GM12874 (cell line): ENCODE measurements at regions not wholly inside any gene's neighbourhood (a gene's known extent, or its start where the extent isn't known, plus 50 kb on each side); places are given as distances from the start of the nearest gene placed in this dataset.

Experiments used
- TF ChIP-seq, protein P1 (sequence below): IDR thresholded peaks from 2 replicates; pipeline ENCODE4 v1.5.1; 2011; ENCODE audit warnings: low read depth, mild to moderate bottlenecking, control low read depth, low read length, moderate library complexity; ENCODE audit not compliant: insufficient read depth

GRCh38 chr12:91382081-91382543, 199.5 kb upstream of the DCN start:
- TF ChIP-seq, protein P1, sequence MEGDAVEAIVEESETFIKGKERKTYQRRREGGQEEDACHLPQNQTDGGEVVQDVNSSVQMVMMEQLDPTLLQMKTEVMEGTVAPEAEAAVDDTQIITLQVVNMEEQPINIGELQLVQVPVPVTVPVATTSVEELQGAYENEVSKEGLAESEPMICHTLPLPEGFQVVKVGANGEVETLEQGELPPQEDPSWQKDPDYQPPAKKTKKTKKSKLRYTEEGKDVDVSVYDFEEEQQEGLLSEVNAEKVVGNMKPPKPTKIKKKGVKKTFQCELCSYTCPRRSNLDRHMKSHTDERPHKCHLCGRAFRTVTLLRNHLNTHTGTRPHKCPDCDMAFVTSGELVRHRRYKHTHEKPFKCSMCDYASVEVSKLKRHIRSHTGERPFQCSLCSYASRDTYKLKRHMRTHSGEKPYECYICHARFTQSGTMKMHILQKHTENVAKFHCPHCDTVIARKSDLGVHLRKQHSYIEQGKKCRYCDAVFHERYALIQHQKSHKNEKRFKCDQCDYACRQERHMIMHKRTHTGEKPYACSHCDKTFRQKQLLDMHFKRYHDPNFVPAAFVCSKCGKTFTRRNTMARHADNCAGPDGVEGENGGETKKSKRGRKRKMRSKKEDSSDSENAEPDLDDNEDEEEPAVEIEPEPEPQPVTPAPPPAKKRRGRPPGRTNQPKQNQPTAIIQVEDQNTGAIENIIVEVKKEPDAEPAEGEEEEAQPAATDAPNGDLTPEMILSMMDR, result peak; percentile 79

DNA sequence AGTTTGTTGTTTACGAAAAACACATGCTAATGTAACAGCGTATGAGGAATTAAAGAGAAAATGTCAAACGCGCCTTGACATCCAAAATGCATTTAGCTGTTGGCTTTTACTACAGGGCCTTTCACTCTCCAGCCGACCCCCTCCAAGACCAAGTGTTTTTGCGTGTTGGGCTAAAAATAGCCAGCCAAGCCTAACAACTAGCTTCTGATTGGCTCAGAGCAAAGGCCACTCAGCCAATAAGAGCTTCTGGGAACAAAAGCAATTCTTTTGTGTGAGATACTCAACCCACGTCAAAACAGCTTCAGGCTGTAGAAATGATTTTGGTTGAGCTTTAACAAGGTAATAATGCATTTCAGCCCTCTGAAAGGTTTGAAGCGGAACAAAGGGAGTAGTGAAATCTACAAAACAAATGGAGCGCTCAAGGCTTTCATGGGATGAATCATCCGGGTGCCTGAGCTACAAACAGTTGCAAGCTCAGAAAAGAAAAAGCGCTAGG, 198.7 kb upstream of the DCN start:
- TF ChIP-seq, protein P1, result no peak

DNA sequence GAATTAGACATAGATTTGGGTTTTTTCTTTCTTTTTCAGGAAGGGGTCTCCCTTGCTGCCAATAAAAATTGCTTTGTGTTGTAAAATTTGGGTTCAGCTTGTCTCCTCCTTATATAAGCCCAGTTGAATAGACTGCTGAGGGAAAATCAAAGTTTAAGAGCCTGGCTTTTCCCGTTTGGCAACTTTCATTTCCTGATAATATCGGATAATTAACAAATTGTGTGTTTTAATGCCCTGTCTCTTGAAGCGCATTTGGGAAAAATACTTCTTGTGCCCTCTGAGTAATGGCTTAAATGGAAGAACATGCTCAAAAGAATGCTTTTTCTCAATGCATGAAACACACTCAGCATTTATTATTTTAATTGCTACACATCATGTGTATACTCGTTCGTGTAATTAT, 198.0 kb upstream of the DCN start:
- TF ChIP-seq, protein P1, result no peak

GRCh38 chr12:91379051-91379775, 196.6 kb upstream of the DCN start:
- TF ChIP-seq, protein P1, result no peak

GRCh38 chr12:91377436-91377835, 194.8 kb upstream of the DCN start:
- TF ChIP-seq, protein P1, result no peak

GRCh38 chr12:91373086-91373485, 190.5 kb upstream of the DCN start:
- TF ChIP-seq, protein P1, result no peak

GRCh38 chr12:91370086-91370868, 187.7 kb upstream of the DCN start:
- TF ChIP-seq, protein P1, result no peak
